Transverse colon (tissue), 4 donors: ENCODE measurements at regions not wholly inside any gene's neighbourhood (a gene's known extent, or its start where the extent isn't known, plus 50 kb on each side); places are given as distances from the start of the nearest gene placed in this dataset.

Source experiments
- CTCF ChIP-seq, 5 experiments: fragments of 200-600 bp in 3 of 5; fragments of 450-650 bp in 2 of 5; sonication (generic) in 3 of 5; IDR thresholded peaks; 1 replicate in 2 of 5; 2 replicates in 3 of 5; pipeline ENCODE4 v1.5.1; 2016 to 2017; ENCODE audit warnings: antibody characterized with exemption in 5 of 5, inconsistent platforms in 3 of 5, mild to moderate bottlenecking in 2 of 5, moderate library complexity in 1 of 5
- EP300 ChIP-seq: sonication (generic); formaldehyde crosslinking; IDR thresholded peaks from one replicate; pipeline ENCODE4 v1.6.1; 2017; ENCODE audit warnings: antibody characterized with exemption, low read depth
- POLR2A ChIP-seq: fragments of 450-650 bp; IDR thresholded peaks from one replicate; pipeline ENCODE4 v1.6.1; 2016; ENCODE audit warnings: antibody characterized with exemption, mild to moderate bottlenecking, moderate library complexity
- POLR2AphosphoS5 ChIP-seq, 3 donors: sonication (generic); formaldehyde crosslinking; IDR thresholded peaks; one replicate each; pipeline ENCODE4 v1.6.1; 2016; ENCODE audit warnings: antibody characterized with exemption in 3 of 3

GRCh38 chr5:159402856-159403255 is 72.6 kb upstream of the IL12B start:
- no peak for TF ChIP-seq CTCF (IDR thresholded peaks at IDR 0.05)
- TF ChIP-seq EP300 = no peak
- no peak for TF ChIP-seq POLR2A
- no peak for TF ChIP-seq POLR2AphosphoS5 (IDR thresholded peaks at IDR 0.05)
